Karpas-422 (cell line): ENCODE measurements at regions not wholly inside any gene's neighbourhood (a gene's known extent, or its start where the extent isn't known, plus 50 kb on each side); places are given as distances from the start of the nearest gene placed in this dataset.

Experiments
- DNase-seq: peaks from one replicate; pipeline ENCODE4 v3.0.0-alpha.2; 2015
- H2AFZ ChIP-seq: fragments of 200-600 bp; sonication (generic); 2 replicates; pipeline ENCODE4 v1.6.1; 2014; ENCODE audit warnings: antibody characterized with exemption, low read length, mixed read lengths
- H3K27ac ChIP-seq: fragments of 200-600 bp; sonication (generic); 2 replicates; pipeline ENCODE4 v1.5.1; 2014; ENCODE audit warnings: mild to moderate bottlenecking, low read length, moderate library complexity
- H3K27me3 ChIP-seq: fragments of 200-600 bp; sonication (generic); 2 replicates; pipeline ENCODE4 v1.6.1; 2014; ENCODE audit warnings: low read length, mixed read lengths
- H3K36me3 ChIP-seq: fragments of 200-600 bp; sonication (generic); 2 replicates; pipeline ENCODE4 v1.6.1; 2014; ENCODE audit warnings: low read length, mixed read lengths; ENCODE audit not compliant: insufficient read depth
- H3K4me1 ChIP-seq: fragments of 200-600 bp; sonication (generic); 2 replicates; pipeline ENCODE4 v1.6.1; 2014; ENCODE audit warnings: mild to moderate bottlenecking, low read length, mixed read lengths
- H3K4me2 ChIP-seq: fragments of 200-600 bp; sonication (generic); 2 replicates; pipeline ENCODE4 v1.6.1; 2014; ENCODE audit warnings: low read length, low read depth, mild to moderate bottlenecking; ENCODE audit not compliant: poor library complexity, severe bottlenecking
- H3K4me3 ChIP-seq: fragments of 200-600 bp; sonication (generic); 2 replicates; pipeline ENCODE4 v1.5.1; 2014; ENCODE audit warnings: mild to moderate bottlenecking, antibody characterized with exemption, low read length, mixed read lengths
- H3K79me2 ChIP-seq: fragments of 200-600 bp; sonication (generic); 2 replicates; pipeline ENCODE4 v1.6.1; 2014; ENCODE audit warnings: mild to moderate bottlenecking, low read length, mixed read lengths
- H3K9ac ChIP-seq: fragments of 200-600 bp; sonication (generic); 2 replicates; pipeline ENCODE4 v1.6.0; 2014; ENCODE audit warnings: low read length
- H3K9me2 ChIP-seq: fragments of 200-600 bp; sonication (generic), shearing (Covaris generic); replicated peaks from 2 replicates; pipeline ENCODE4 v1.6.0; 2014; ENCODE audit warnings: mild to moderate bottlenecking, low read length, moderate library complexity; ENCODE audit not compliant: insufficient read depth
- H3K9me3 ChIP-seq: fragments of 300-700, 200-600 bp; sonication (generic); 2 replicates; pipeline ENCODE4 v1.6.1; 2014; ENCODE audit warnings: low read length, mixed read lengths
- H4K20me1 ChIP-seq: fragments of 200-600 bp; sonication (generic); 2 replicates; pipeline ENCODE4 v1.6.1; 2014; ENCODE audit warnings: mild to moderate bottlenecking, antibody characterized with exemption, low read length, low read depth; ENCODE audit not compliant: insufficient read depth

DNA sequence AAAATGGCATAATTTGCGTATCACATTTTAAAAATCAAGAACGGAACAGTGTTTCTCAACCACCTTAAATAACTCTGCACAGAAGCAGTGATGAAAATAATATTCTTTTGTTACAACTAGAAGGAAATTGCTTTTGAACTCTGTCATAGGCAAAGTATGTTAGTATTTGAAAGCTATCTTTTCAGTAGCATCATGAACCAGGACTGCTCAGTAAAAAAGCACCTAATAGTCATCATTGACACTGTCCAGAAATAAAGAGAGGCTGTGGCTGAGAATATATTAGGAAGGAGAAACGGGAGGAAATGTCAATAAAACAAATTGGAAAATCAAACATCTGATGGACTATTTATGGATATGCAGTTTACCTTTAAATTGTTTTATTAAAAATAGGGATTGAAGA, 237.2 kb upstream of the AKR1E2 start:
- Histone ChIP-seq H3K9ac (no peak overlapping the region), H3K36me3 (no peaks in the 10 kb centered on the region), H3K9me3 (no peaks in the 10 kb centered on the region), H2AFZ (no peak overlapping the region), H3K4me2 (no peak overlapping the region), H3K27me3 (no peaks in the 10 kb centered on the region), H3K4me3 (no peak overlapping the region), H3K4me1 (no peaks in the 10 kb centered on the region), H3K79me2 (no peaks in the 10 kb centered on the region), H4K20me1 (no peaks in the 10 kb centered on the region), H3K27ac (no peak overlapping the region), H3K9me2 (no peaks in the 10 kb centered on the region)
- no peak for DNase-seq

DNA sequence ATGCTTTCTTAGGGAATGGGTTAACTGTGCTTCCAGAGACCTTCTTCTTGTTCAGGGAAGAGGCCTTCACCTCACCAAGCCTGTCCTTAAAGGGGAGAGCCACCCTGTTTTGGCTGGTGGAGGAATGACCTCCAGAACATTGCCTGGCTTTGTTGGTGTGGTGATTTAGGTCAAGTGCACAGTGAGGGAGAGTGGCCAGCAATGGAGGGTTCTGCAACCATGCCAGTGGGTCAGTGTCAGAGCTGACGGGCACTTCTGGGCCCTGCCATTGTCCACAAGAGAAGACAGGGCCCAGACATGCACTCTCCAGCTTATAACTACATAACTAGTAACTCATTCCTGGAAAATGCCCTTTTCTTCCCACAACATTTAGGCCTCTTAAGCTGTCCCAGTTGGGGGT, 238.5 kb upstream of the AKR1E2 start:
- Histone ChIP-seq H3K36me3 (no peaks in the 10 kb centered on the region), H3K4me3 (no peak overlapping the region), H4K20me1 (no peaks in the 10 kb centered on the region), H3K79me2 (no peaks in the 10 kb centered on the region), H3K9me3 (no peaks in the 10 kb centered on the region), H3K9ac (no peak overlapping the region), H3K9me2 (no peaks in the 10 kb centered on the region), H3K27me3 (no peaks in the 10 kb centered on the region), H2AFZ (no peak overlapping the region), H3K4me2 (no peak overlapping the region), H3K4me1 (no peaks in the 10 kb centered on the region), H3K27ac (no peak overlapping the region)
- DNase-seq: no peak

DNA sequence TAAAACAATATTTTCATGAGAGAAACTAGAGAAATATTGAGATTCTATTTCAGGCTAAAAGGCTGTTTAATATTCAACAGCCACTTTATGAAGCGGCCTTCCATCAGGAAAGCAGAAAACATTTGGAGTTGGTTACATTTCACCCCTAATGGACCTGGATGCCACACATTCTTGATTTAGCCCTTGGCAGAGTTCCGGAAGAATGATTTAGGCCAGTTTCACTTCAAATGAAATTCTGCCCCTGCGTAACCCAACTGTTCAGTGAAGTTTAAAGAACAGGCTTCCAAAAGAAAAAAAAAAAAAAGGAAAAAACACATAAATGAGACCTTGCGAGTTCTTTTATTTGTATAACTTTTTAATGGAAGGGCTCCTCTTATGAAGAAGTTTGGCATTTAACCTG, 239.2 kb upstream of the AKR1E2 start:
- Histone ChIP-seq H3K4me2 (no peak overlapping the region), H3K36me3 (no peaks in the 10 kb centered on the region), H3K27me3 (no peaks in the 10 kb centered on the region), H3K9me2 (no peaks in the 10 kb centered on the region), H3K4me1 (no peaks in the 10 kb centered on the region), H2AFZ (no peak overlapping the region), H3K4me3 (no peak overlapping the region), H4K20me1 (no peaks in the 10 kb centered on the region), H3K9me3 (no peaks in the 10 kb centered on the region), H3K27ac (no peak overlapping the region), H3K79me2 (no peaks in the 10 kb centered on the region), H3K9ac (no peak overlapping the region)
- DNase-seq: no peak

DNA sequence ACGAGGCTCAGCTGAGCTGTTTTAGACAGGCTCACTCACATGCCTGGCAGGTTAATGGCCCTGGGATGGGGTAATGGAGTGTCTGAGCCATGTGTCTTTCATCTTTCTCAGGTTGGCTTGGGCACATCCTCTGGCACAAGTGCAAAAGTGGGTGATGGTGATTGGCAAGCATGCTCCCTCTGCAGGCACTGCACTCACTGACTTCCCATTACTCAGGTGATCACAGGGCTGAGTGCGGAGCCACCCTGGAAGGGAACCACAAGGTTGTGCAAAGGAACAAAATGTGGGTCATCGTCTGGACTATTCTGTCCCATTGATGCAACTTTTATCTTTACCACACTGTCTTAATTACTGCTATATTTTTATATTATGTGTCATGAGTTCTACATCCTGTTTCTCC, 244.1 kb upstream of the AKR1E2 start:
- Histone ChIP-seq H3K27ac (no peak overlapping the region), H3K36me3 (no peaks in the 10 kb centered on the region), H3K9me3 (no peaks in the 10 kb centered on the region), H3K79me2 (no peaks in the 10 kb centered on the region), H4K20me1 (no peaks in the 10 kb centered on the region), H3K27me3 (no peaks in the 10 kb centered on the region), H3K4me3 (no peak overlapping the region), H3K9ac (no peak overlapping the region), H2AFZ (no peak overlapping the region), H3K4me2 (no peak overlapping the region), H3K4me1 (no peaks in the 10 kb centered on the region), H3K9me2 (no peaks in the 10 kb centered on the region)
- DNase-seq: no peak

DNA sequence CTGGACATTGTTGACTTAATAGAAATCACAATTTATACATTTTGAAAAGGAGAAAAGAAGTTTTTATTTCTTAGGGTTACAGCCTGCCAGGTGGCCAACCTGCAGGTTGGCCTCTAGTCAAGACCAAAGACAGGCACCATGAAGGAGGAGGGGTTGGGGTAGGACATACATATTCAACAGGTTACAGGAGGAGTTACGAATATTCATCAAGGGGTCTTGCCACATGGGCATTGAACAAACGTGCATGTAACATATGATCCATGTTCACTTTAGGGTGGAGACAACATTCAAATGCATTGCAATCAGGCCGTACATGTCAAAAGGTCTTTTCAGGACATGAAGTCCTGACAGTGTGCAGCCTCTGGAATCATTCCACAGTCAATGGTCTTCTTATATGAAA, 246.2 kb upstream of the AKR1E2 start:
- H3K79me2 ChIP-seq: no peaks in the 10 kb centered on the region
- no peaks in the 10 kb centered on the region for H3K36me3 ChIP-seq
- H3K27me3 ChIP-seq: no peaks in the 10 kb centered on the region
- H3K9me2 ChIP-seq: no peaks in the 10 kb centered on the region
- H3K4me2 ChIP-seq: no peak overlapping the region
- H2AFZ ChIP-seq: no peak overlapping the region
- no peak overlapping the region for H3K4me3 ChIP-seq
- no peak for DNase-seq
- no peaks in the 10 kb centered on the region for H4K20me1 ChIP-seq
- no peak overlapping the region for H3K27ac ChIP-seq
- no peak overlapping the region for H3K9ac ChIP-seq
- no peaks in the 10 kb centered on the region for H3K4me1 ChIP-seq
- no peaks in the 10 kb centered on the region for H3K9me3 ChIP-seq

DNA sequence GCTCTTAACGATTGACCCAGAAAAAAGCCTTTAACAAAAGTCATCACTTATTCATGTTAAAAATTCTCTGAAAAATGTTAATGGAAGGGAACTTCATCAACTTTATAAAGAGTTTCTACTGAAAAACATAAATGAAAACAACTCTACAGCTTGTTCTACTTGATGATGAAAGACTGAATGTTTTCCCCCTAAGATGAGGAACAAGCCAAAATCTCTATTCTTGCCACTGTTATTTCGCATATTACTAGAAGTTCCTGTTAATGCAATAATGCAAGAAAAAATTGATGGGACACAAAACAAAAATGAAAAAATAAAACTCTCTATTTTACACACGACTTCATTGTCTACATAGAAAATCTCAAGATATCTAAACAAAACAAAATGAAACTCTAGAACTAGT, 249.8 kb upstream of the AKR1E2 start:
- no peaks in the 10 kb centered on the region for H3K36me3 ChIP-seq

DNA sequence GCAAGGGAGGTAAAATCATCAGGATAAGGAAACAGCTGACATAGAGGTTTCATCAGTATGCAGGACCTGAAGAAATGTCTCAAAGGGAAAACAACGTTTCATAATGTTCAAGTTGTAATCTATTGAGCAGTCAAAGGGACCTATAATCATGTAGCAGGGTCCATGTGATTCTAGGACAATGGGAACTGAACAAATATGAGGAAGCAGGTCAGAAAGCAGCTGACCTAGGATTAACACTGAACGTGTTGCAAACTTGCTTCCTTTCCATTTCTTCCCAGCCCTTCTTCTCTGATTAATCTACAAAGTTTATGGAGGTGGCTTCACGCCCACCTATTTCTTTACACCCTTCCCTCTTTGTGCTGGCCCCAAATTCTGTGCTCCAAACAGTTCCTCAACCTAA, 256.9 kb upstream of the AKR1E2 start:
- Histone ChIP-seq H3K9ac (no peak overlapping the region), H3K4me1 (no peaks in the 10 kb centered on the region), H3K4me2 (no peak overlapping the region), H2AFZ (no peak overlapping the region), H3K4me3 (no peak overlapping the region), H3K9me2 (no peaks in the 10 kb centered on the region), H3K36me3 (no peaks in the 10 kb centered on the region), H4K20me1 (no peaks in the 10 kb centered on the region), H3K27me3 (no peaks in the 10 kb centered on the region), H3K9me3 (no peaks in the 10 kb centered on the region), H3K79me2 (no peaks in the 10 kb centered on the region), H3K27ac (no peak overlapping the region)
- DNase-seq: no peak

More for the DNA sequence above, 249.8 kb upstream of the AKR1E2 start:
- Histone ChIP-seq H4K20me1 (no peaks in the 10 kb centered on the region), H3K9me2 (no peaks in the 10 kb centered on the region), H3K4me1 (no peaks in the 10 kb centered on the region), H3K9ac (no peak overlapping the region), H3K27ac (no peak overlapping the region), H3K27me3 (no peaks in the 10 kb centered on the region), H3K4me3 (no peak overlapping the region), H2AFZ (no peak overlapping the region), H3K79me2 (no peaks in the 10 kb centered on the region), H3K4me2 (no peak overlapping the region), H3K9me3 (no peaks in the 10 kb centered on the region)
- DNase-seq: no peak

DNA sequence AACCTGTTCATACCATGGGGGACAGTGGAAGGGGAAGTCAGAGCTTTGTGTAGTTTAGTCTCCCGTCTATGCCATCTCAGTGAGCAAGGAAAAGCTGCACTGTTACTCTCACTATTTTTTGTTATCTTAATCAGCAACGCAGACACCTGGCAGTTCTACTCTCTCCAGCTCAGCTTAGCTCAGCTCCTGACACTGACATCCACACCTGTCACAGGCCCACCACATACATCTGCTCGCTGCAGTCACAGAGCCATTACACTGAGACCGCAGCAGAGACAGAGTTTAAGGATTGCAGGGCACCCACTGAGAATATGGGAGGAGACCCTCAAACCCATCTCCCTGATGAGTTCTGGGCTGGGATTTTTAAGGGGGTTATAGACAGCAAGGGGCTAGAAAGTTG, 257.3 kb upstream of the AKR1E2 start:
- H3K27ac ChIP-seq: no peak overlapping the region
- H3K9ac ChIP-seq: no peak overlapping the region
- no peak overlapping the region for H2AFZ ChIP-seq
- no peaks in the 10 kb centered on the region for H3K9me3 ChIP-seq
- no peak for DNase-seq
- no peaks in the 10 kb centered on the region for H3K9me2 ChIP-seq
- no peak overlapping the region for H3K4me2 ChIP-seq
- no peaks in the 10 kb centered on the region for H3K4me1 ChIP-seq
- H3K27me3 ChIP-seq: no peaks in the 10 kb centered on the region
- no peaks in the 10 kb centered on the region for H3K36me3 ChIP-seq
- H3K4me3 ChIP-seq: no peak overlapping the region
- H4K20me1 ChIP-seq: no peaks in the 10 kb centered on the region
- H3K79me2 ChIP-seq: no peaks in the 10 kb centered on the region

DNA sequence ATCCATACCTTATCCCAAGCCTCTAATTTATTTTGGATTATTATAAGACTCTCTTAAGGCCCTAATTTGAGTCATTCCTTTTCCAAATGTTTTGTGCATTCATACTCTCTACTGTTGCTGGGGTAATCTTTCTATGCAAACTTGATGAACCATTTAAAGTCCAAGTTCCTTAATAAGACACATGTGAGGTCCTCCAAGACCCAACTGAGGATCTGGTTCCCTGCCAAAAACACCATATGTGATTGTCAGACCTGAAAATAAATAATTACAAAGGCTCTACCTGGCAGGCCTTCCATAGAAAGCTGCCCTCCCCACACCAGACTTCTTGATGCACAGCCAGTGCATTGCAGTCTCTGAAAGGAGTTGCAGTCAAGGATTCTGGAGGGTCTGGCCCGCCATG, 257.9 kb upstream of the AKR1E2 start:
- no peak for DNase-seq
- no peaks in the 10 kb centered on the region for H3K79me2 ChIP-seq
- no peak overlapping the region for H3K4me2 ChIP-seq
- no peaks in the 10 kb centered on the region for H3K9me3 ChIP-seq
- no peaks in the 10 kb centered on the region for H3K36me3 ChIP-seq
- no peak overlapping the region for H3K4me3 ChIP-seq
- no peak overlapping the region for H2AFZ ChIP-seq
- no peaks in the 10 kb centered on the region for H3K9me2 ChIP-seq
- no peaks in the 10 kb centered on the region for H4K20me1 ChIP-seq
- no peaks in the 10 kb centered on the region for H3K27me3 ChIP-seq
- no peak overlapping the region for H3K9ac ChIP-seq
- no peak overlapping the region for H3K27ac ChIP-seq
- no peaks in the 10 kb centered on the region for H3K4me1 ChIP-seq
